OCI-LY7 (cell line): ENCODE measurements at regions not wholly inside any gene's neighbourhood (a gene's known extent, or its start where the extent isn't known, plus 50 kb on each side); places are given as distances from the start of the nearest gene placed in this dataset.

Experiments
- EZH2phosphoT487 ChIP-seq: fragments of 200-600 bp; sonication (generic); IDR thresholded peaks from 2 replicates; pipeline ENCODE4 v1.6.1; 2018; ENCODE audit warnings: low read depth, borderline replicate concordance, mild to moderate bottlenecking, mixed run types, antibody characterized with exemption, low read length, moderate library complexity, mixed read lengths
- TF ChIP-seq, protein P1 (sequence below): fragments of 200-600 bp; sonication (generic); conservative IDR thresholded peaks from 2 replicates; pipeline ENCODE4 v1.5.1; 2014; ENCODE audit warnings: mild to moderate bottlenecking, antibody characterized with exemption, low read length, moderate library complexity, mixed read lengths

DNA sequence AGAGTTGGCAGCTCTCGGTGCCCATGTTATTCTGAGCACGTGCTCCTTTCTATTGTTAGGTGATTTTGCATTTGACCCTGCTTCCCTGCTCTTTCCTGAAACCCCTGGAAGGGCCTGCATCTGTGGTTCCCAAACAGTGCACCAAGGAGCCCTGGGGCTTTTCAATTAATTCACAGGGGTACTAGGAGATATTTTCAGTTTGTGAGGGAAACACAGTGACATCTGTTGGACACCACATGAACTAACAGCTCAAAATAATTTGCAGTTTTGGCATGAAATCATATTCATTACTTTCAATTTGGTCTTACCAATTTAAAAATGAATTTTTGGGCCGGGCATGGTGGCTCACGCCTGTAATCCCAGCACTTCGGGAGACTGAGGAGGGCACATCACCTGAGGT, 156.6 kb downstream of the GATB start:
- TF ChIP-seq, protein P1, sequence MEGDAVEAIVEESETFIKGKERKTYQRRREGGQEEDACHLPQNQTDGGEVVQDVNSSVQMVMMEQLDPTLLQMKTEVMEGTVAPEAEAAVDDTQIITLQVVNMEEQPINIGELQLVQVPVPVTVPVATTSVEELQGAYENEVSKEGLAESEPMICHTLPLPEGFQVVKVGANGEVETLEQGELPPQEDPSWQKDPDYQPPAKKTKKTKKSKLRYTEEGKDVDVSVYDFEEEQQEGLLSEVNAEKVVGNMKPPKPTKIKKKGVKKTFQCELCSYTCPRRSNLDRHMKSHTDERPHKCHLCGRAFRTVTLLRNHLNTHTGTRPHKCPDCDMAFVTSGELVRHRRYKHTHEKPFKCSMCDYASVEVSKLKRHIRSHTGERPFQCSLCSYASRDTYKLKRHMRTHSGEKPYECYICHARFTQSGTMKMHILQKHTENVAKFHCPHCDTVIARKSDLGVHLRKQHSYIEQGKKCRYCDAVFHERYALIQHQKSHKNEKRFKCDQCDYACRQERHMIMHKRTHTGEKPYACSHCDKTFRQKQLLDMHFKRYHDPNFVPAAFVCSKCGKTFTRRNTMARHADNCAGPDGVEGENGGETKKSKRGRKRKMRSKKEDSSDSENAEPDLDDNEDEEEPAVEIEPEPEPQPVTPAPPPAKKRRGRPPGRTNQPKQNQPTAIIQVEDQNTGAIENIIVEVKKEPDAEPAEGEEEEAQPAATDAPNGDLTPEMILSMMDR = peak; percentile 76
- no peak for TF ChIP-seq EZH2phosphoT487
